ENCODE measurements at regions not wholly inside any gene's neighbourhood (a gene's known extent, or its start where the extent isn't known, plus 50 kb on each side); places are given as distances from the start of the nearest gene placed in this dataset.

GRCh38 chr7:94297397-94297838 lies 97.3 kb upstream of the COL1A2 start:
- TF ChIP-seq POLR2AphosphoS2 (conservative IDR thresholded peaks at IDR 0.05; ENCODE audit: low read length) (no peak), MAX (IDR thresholded peaks at IDR 0.05) (no peak), MYC (IDR thresholded peaks at IDR 0.05; ENCODE audit: borderline replicate concordance, low read length) (no peak)
